ENCODE measurements at regions not wholly inside any gene's neighbourhood (a gene's known extent, or its start where the extent isn't known, plus 50 kb on each side); places are given as distances from the start of the nearest gene placed in this dataset.

DNA sequence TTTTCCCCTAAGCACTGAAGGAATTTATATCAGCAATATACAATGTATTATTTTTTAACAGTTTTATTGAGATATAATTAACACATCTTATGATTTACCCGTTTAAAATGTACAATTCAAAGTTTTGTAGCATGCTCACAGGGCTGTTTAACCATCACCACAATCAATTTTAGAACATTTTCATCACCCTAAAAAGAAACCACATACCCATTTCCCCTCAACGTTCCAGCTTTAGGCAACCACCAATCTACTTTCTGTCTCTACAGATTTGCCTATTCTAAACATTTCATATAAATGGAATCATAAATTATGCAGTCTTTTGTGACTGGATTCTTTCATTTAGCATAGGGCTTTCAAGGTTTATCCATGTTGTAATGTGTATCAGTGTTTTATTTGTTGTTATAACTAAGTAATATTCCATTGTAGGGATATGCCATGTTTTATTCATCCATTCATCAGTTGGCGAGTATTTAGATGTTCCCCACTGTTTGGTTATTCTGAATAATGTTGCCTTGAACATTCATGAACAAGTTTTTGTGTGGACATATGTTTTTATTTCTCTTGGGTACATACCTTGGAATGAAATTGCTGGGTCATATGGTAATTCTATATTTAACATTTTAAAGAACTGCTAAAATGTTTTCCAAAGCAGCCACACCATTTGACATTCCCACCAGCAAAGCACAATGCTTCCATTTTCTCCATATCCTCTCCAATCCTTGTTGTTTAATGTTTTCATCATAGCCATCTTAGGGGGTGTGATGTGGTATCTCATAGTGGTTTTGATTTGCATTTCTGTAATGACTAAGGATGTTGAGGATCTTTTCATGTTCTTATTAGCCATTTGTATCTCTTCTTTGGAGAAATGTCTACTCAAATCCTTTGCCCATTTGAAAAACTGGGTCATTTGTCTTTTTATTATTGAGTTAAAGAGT is 188.5 kb downstream of the TM2D1 start:
- no peak overlapping the region for H3K27ac ChIP-seq (ENCODE audit: low read depth, low read length)
- 78 to 86% (median 84%) methylated on average over 3 of the region's 3 CpGs for WGBS, 3 donors

DNA sequence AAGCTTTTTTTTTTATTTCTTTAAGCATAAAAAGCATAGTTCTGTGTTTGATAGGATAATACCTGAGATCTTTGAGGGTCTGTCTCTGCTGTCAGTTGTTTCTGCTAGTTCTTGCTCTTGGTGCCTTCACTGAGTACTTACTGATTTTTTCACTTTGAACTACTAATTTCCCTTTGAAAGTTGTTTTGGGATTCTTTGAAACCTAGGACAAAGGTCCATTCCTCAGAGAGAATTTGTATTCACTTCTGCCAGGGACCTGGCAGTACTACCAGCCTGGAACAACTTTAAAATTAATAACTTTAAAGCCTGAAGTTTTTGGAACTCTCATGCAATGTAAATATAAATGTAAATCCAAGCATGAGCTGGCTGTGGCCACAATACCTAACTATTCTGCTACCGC is 190.1 kb downstream of the TM2D1 start:
- no peak overlapping the region for H3K27ac ChIP-seq (ENCODE audit: low read depth, low read length)
- WGBS, 3 donors: 88 to 100% (median 95%) methylated on average over 1 of the region's 1 CpG

GRCh38 chr1:61533546-61533945 is 191.4 kb downstream of the TM2D1 start:
- 34 to 77% (median 75%) methylated on average over 1 of the region's 1 CpG for WGBS, 3 donors

DNA sequence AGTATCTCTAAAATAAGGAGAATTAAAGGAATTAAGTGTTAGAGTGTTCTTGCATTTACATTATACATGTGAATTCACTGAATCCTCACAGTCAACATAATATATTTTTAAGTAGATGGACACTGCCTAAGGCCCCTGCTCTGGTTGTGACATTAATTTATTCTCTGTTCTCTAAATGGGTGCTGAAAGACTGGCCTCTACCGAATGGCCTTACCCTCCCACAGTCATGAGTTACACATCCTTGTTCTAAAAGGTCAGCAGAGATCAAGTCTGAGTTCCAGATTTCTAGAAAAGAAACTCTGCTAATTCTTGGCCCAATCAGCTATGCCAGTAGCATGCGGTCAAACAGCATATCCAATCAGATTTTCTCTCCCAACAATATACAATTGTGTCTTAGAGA is 193.2 kb downstream of the TM2D1 start:
- WGBS, 3 donors: 73 to 93% (median 79%) methylated on average over 2 of the region's 2 CpGs
- no peak overlapping the region for H3K27ac ChIP-seq (ENCODE audit: low read depth, low read length)

More at GRCh38 chr1:61533546-61533945, 191.4 kb downstream of the TM2D1 start:
- H3K27ac ChIP-seq (ENCODE audit: low read depth, low read length): no peak overlapping the region

GRCh38 chr1:61523893-61524605 is 200.9 kb downstream of the TM2D1 start:
- WGBS, 3 donors: 75 to 84% (median 79%) methylated on average over 1 of the region's 1 CpG
- H3K27ac ChIP-seq (ENCODE audit: low read depth, low read length): no peak overlapping the region

DNA sequence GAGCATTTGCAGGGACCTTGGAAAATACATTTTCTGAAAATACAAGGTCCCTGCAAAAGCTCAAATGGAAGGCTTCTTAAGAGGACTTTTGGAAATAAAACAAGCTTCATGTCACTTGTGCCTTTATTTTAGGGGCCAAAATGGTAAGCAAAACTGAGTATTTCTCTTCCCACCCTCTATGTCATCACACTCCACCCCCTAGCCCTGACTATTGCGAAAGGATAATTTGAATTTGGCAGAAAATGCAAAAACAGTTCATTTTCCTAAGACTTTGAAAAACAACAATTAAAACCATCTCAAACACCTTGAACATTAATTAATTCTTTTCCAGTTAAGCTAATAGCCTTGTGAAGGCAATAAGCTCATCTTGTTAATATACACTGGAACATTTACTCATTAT is 201.7 kb downstream of the TM2D1 start:
- 70 to 92% (median 71%) methylated on average over 1 of the region's 1 CpG for WGBS, 3 donors
- no peak overlapping the region for H3K27ac ChIP-seq (ENCODE audit: low read depth, low read length)

DNA sequence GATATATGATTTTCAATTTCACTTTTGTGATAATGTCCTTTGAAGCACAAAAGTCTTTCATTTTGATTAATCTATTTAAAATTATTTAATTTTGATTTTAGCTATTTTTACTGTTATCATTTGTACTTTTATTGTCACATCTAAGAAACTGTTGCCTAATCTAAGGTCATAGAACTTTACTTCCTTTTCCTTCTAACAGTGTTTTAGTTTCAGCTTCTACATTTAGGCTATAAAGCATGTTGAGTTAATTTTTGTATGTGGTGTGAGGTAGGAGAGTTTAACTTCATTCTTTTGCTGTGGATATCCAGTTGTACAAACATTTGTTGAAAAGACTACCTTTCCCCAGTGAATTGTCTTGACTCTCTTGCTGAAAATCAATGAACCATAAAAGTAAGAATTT is 204.5 kb downstream of the TM2D1 start:
- H3K27ac ChIP-seq (ENCODE audit: low read depth, low read length): no peak overlapping the region

GRCh38 chr1:61519631-61520030 is 205.3 kb downstream of the TM2D1 start:
- 73 to 84% (median 83%) methylated on average over 2 of the region's 2 CpGs for WGBS, 3 donors
- H3K27ac ChIP-seq (ENCODE audit: low read depth, low read length): no peak overlapping the region

- no peak overlapping the region for H3K27ac ChIP-seq (ENCODE audit: low read depth, low read length)
- WGBS, 3 donors: 77 to 96% (median 89%) methylated on average over 1 of the region's 1 CpG
These were observed 206.1 kb downstream of the TM2D1 start for GRCh38 chr1:61518670-61519400.

GRCh38 chr1:61517345-61517744 is 207.6 kb downstream of the TM2D1 start:
- 90 to 98% (median 93%) methylated on average over 4 of the region's 4 CpGs for WGBS, 3 donors
- H3K27ac ChIP-seq (ENCODE audit: low read depth, low read length): no peak overlapping the region

GRCh38 chr1:61515096-61515495 is 209.8 kb downstream of the TM2D1 start:
- H3K27ac ChIP-seq (ENCODE audit: low read depth, low read length): no peak overlapping the region
- 91 to 97% (median 94%) methylated on average over 2 of the region's 2 CpGs for WGBS, 3 donors
